ENCODE measurements at regions not wholly inside any gene's neighbourhood (a gene's known extent, or its start where the extent isn't known, plus 50 kb on each side); places are given as distances from the start of the nearest gene placed in this dataset.

- DNase-seq, result no peak
These were observed 95.1 kb upstream of the ARID2 start for GRCh38 chr12:45634273-45634917.

- DNase-seq, result no peak
These were observed 92.3 kb upstream of the ARID2 start for GRCh38 chr12:45637242-45637641.

GRCh38 chr12:45637706-45638105 lies 91.8 kb upstream of the ARID2 start:
- no peak for DNase-seq

GRCh38 chr12:45638386-45638785 lies 91.1 kb upstream of the ARID2 start:
- no peak for DNase-seq

GRCh38 chr12:45644541-45644940 lies 85.0 kb upstream of the ARID2 start:
- no peak for DNase-seq

GRCh38 chr12:45646851-45647581 lies 82.5 kb upstream of the ARID2 start:
- no peak for DNase-seq

GRCh38 chr12:45648070-45648469 lies 81.4 kb upstream of the ARID2 start:
- DNase-seq, result no peak

- no peak for DNase-seq
These were observed 78.5 kb upstream of the ARID2 start for GRCh38 chr12:45651029-45651428.

GRCh38 chr12:45654002-45654665 lies 75.4 kb upstream of the ARID2 start:
- no peak for DNase-seq

GRCh38 chr12:45655186-45655585 lies 74.3 kb upstream of the ARID2 start:
- DNase-seq, result no peak

GRCh38 chr12:45655743-45656142 lies 73.8 kb upstream of the ARID2 start:
- no peak for DNase-seq

- no peak for DNase-seq
These were observed 71.5 kb upstream of the ARID2 start for GRCh38 chr12:45658020-45658419.

- no peak for DNase-seq
These were observed 69.2 kb upstream of the ARID2 start for GRCh38 chr12:45660330-45660729.

- no peak for DNase-seq
These were observed 66.1 kb upstream of the ARID2 start for GRCh38 chr12:45663455-45663854.

GRCh38 chr12:45665941-45666340 lies 63.6 kb upstream of the ARID2 start:
- no peak for DNase-seq

GRCh38 chr12:45666396-45666795 lies 63.1 kb upstream of the ARID2 start:
- DNase-seq, result no peak

GRCh38 chr12:45666816-45667215 lies 62.7 kb upstream of the ARID2 start:
- DNase-seq, result no peak

- no peak for DNase-seq
These were observed 61.7 kb upstream of the ARID2 start for GRCh38 chr12:45667761-45668160.

GRCh38 chr12:45668641-45669040 lies 60.9 kb upstream of the ARID2 start:
- DNase-seq, result no peak

- DNase-seq, result no peak
These were observed 60.4 kb upstream of the ARID2 start for GRCh38 chr12:45669093-45669492.

- DNase-seq, result no peak
These were observed 59.7 kb upstream of the ARID2 start for GRCh38 chr12:45669792-45670191.

- DNase-seq, result no peak
These were observed 59.0 kb upstream of the ARID2 start for GRCh38 chr12:45670346-45671065.

GRCh38 chr12:45671254-45671653 lies 58.3 kb upstream of the ARID2 start:
- DNase-seq, result no peak
